Transverse colon (tissue), 4 donors: ENCODE measurements at regions not wholly inside any gene's neighbourhood (a gene's known extent, or its start where the extent isn't known, plus 50 kb on each side); places are given as distances from the start of the nearest gene placed in this dataset.

Experiments
- CTCF ChIP-seq, 5 experiments: fragments of 200-600 bp in 3 of 5; fragments of 450-650 bp in 2 of 5; sonication (generic) in 3 of 5; IDR thresholded peaks; 1 replicate in 2 of 5; 2 replicates in 3 of 5; pipeline ENCODE4 v1.5.1; 2016 to 2017; ENCODE audit warnings: antibody characterized with exemption in 5 of 5, inconsistent platforms in 3 of 5, mild to moderate bottlenecking in 2 of 5, moderate library complexity in 1 of 5
- EP300 ChIP-seq: sonication (generic); formaldehyde crosslinking; IDR thresholded peaks from one replicate; pipeline ENCODE4 v1.6.1; 2017; ENCODE audit warnings: antibody characterized with exemption, low read depth
- POLR2A ChIP-seq: fragments of 450-650 bp; IDR thresholded peaks from one replicate; pipeline ENCODE4 v1.6.1; 2016; ENCODE audit warnings: antibody characterized with exemption, mild to moderate bottlenecking, moderate library complexity
- POLR2AphosphoS5 ChIP-seq, 3 donors: sonication (generic); formaldehyde crosslinking; IDR thresholded peaks; one replicate each; pipeline ENCODE4 v1.6.1; 2016; ENCODE audit warnings: antibody characterized with exemption in 3 of 3

- TF ChIP-seq CTCF (IDR thresholded peaks at IDR 0.05) = no peak
- no peak for TF ChIP-seq POLR2A
- TF ChIP-seq EP300 = no peak
- no peak for TF ChIP-seq POLR2AphosphoS5 (IDR thresholded peaks at IDR 0.05)
Observed at GRCh38 chr3:124352149-124352539, 360.2 kb upstream of the ROPN1 start.
